Activated T-cell treated with anti-CD3 and anti-CD28 coated beads, Interleukin-2, amount 50 U/mL, for 24 hours (primary cell): ENCODE measurements at regions not wholly inside any gene's neighbourhood (a gene's known extent, or its start where the extent isn't known, plus 50 kb on each side); places are given as distances from the start of the nearest gene placed in this dataset.
A peak's percentile ranks its signal among the peaks of the same experiment; 100 is the strongest.
"Not testable (repeated sequence)": the region's sequence is repeated elsewhere in the genome, so short reads cannot be mapped to it uniquely, and the experiment has no call there.

ENCODE experiments used
- DNase-seq: peaks from one replicate; pipeline ENCODE4 v3.0.0-alpha.2; 2020
- H3K27ac Mint-ChIP-seq: 2 replicates; pipeline ENCODE4 v1.8.0; 2020; ENCODE audit warnings: mild to moderate bottlenecking, mixed read lengths
- H3K27me3 Mint-ChIP-seq: 2 replicates; pipeline ENCODE4 v1.8.0; 2020; ENCODE audit warnings: mixed read lengths
- H3K36me3 Mint-ChIP-seq: 2 replicates; pipeline ENCODE4 v1.8.0; 2020; ENCODE audit warnings: low read depth, mixed read lengths
- H3K4me1 Mint-ChIP-seq: 2 replicates; pipeline ENCODE4 v1.8.0; 2020; ENCODE audit warnings: low read depth, mixed read lengths
- H3K4me3 Mint-ChIP-seq: 2 replicates; pipeline ENCODE4 v1.8.0; 2020; ENCODE audit warnings: mild to moderate bottlenecking, moderate library complexity, mixed read lengths
- H3K9me3 Mint-ChIP-seq: 2 replicates; pipeline ENCODE4 v1.8.0; 2020; ENCODE audit warnings: mixed read lengths

DNA sequence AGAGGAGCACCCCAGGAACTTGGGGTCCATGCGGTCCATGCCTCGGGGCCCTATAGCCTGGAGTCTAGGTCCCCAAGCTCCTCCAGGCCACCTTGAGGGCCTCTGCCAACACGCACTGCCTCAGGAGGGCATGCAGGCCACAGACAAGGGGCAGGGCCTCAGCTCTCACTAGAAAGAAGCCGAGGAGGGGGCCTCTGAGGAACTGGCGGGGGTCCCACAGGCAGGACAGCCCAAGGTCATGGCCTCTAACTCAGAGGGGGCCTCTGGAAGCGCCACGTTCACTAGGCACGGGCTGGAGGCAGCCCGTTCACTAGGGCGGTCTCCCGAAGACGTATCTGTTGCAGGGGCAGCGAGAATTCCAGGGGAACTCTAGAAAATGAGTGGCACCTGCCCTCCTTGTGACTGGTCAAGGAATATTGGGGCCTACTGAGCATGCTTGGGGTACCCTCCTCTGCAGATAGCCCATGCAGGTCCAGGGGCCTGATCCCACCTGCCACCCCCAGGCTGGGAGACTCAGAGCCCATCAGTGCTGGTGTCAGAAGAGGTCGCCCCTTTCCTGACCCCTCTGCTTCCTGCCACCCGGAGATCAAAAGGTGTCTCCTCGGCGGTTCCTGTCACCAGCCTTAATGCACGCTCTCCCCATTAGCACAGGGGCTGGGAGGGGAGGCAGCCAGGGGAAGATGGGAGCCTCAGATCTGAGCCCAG is 86.7 kb upstream of the RET start:
- DNase-seq: peak; percentile 26
- Mint-ChIP-seq H3K4me1 (peaks cover 9% of the 10 kb centered on the region), H3K36me3 (no peaks in the 10 kb centered on the region), H3K4me3 (no peak overlapping the region), H3K27me3 (no peaks in the 10 kb centered on the region), H3K27ac (no peak overlapping the region), H3K9me3 (no peaks in the 10 kb centered on the region)

DNA sequence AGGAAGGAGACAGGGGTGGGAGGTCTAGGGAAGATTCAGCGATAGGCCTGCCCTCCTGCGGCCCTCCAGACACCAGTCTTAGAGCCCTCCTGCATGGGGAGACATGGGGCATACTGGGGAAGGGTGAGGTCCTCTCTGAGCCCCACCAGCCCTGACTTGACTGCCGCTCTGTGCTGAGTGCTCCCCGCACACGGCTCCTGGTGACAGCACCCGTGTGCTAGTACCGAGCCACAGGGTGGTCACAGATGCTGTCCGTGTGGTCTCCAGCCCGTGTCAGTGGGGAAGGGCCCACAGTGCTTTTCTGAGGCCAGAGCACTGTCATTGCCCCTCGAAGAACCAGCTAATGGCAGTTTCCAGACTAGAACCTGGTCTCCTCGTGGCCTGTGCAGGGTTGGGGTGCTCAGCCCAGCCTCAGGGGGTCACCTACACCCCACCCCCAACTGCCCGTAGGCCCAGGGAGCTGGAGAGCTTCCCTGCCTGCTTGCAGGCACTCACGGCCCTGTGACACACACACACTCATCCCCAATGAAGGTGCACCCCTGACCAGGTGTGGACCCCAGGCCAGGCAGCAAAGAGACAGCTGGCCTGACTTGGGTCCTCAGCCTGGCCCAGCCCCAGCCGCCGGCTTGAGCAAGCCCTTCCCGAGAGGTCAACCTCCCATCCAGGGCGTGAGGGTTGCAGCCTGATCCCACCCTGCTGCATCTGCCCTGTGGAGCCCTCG is 86.0 kb upstream of the RET start:
- Mint-ChIP-seq H3K36me3 (no peaks in the 10 kb centered on the region), H3K27me3 (no peaks in the 10 kb centered on the region), H3K27ac (no peak overlapping the region), H3K4me1 (peaks cover 9% of the 10 kb centered on the region), H3K9me3 (no peaks in the 10 kb centered on the region), H3K4me3 (no peak overlapping the region)
- DNase-seq: peak; percentile 20

DNA sequence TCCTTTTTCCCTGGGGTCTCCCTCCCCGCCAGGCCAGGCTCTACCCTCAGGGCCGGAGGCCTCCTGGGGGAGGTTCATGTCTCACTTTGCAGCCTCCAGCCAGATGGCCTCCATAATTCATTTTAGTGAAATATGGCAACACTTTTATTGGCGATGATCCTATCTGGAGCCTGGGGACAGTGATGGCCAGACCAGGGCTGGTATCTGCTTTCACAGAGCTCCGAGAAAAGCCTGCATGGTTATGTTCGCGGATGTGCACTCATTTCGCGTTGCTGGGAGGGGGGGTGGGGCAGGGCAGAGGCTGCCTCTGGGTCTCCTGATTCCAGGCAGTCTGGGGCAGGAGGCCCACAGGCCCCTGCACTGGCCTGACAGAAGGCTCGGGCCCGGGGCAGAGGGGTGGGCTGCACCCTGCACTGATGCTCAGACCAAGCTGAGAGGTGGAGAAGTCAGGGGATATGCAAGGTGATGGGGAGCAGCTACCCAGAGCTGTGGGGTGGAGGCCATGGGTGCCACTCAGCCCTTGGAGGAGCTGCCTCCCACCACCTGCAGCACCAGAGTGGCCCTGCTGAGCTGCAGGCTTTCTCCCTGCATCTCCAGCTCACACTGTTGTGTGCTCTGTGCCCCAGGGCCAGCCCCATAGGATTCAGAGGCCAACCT is 85.3 kb upstream of the RET start:
- no peaks in the 10 kb centered on the region for H3K36me3 Mint-ChIP-seq
- H3K4me1 Mint-ChIP-seq: peaks cover 9% of the 10 kb centered on the region

DNA sequence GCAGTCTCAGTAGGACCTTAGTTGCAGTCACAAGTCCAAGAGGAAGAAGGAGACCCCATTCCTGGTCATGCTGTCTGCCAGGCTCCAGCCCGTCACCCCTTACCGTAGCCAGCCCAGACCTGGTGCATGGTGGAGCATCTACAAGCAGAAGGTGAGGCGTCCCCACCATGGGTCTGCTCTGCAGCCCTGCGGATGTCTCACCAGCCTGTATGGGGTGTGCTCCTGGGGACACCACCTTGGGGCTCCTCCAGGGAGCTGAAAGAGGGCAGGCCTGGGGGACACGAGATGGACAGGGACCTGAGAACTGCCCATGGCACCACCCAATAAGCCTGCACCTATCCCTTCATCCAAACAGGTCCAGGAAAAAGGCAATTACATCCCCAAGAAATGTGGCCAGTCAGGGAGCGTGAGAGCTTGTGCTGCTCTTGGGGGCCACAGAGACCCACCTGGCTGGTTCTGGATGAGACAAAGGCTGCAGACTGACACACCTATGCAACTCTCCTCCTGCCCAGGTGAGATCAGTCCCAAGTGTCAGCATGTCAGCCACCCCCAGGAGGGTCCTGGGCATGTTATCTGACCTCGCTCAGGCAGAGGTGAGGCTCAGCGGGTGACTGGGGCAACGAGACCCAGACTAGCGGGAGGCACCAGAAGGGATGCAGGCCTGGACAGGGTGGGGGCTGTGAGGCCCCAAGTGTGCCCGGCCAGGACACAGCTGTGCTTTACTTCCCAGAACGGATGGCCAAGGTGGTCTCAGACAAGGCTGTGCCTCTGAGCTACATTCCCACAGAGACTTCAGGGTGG is 84.5 kb upstream of the RET start:
- Mint-ChIP-seq H3K4me3 (no peak overlapping the region), H3K27me3 (no peaks in the 10 kb centered on the region), H3K9me3 (no peaks in the 10 kb centered on the region), H3K27ac (no peak overlapping the region), H3K4me1 (peaks cover 9% of the 10 kb centered on the region), H3K36me3 (no peaks in the 10 kb centered on the region)
- DNase-seq: peak; percentile 17

More for the DNA sequence above, 85.3 kb upstream of the RET start:
- Mint-ChIP-seq H3K27me3 (no peaks in the 10 kb centered on the region), H3K9me3 (no peaks in the 10 kb centered on the region), H3K27ac (no peak overlapping the region), H3K4me3 (no peak overlapping the region)
- DNase-seq: peak; percentile 12

DNA sequence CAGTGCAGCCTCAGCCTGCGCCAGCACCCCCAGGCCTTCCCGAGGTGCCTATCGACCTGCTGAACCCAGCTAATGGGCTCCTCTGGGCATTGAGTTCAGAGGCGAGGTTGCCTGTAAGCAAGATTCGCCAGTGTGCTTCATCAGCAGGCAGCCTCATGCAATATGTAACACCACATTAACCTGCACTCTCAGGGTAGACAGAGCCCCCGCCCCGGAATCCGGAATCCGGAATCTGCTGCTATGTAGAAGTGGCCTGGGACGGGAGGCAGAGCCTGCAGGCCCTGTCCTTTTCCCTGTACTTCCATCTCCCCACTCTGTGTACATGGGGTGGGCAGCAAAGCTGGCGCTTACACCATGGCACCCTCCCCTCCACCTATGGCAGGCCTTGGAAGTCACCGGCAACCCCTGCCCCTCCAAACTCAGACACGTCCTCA is 83.9 kb upstream of the RET start:
- peaks cover 9% of the 10 kb centered on the region for H3K4me1 Mint-ChIP-seq
- no peaks in the 10 kb centered on the region for H3K36me3 Mint-ChIP-seq
- H3K4me3 Mint-ChIP-seq: no peak overlapping the region
- H3K27ac Mint-ChIP-seq: no peak overlapping the region
- no peaks in the 10 kb centered on the region for H3K9me3 Mint-ChIP-seq
- H3K27me3 Mint-ChIP-seq: no peaks in the 10 kb centered on the region
- no peak for DNase-seq

DNA sequence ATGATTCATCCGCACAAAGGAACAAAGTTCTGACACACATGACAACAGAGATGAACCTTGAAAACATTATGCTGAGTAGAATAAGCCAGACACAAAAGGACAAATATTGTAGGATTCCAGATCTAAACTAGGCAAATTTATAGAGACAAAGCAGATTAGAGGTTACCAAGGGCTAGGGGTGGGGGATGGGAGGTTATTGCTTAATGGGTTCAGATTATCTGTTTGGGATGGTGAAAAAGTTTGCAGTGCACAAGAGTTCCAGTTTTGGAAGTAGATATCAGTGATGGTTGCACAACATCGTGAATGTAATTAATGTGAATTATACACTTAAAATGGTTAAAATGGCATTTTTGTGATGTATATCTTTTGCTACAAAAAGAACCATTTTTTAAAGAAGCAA is 82.0 kb upstream of the RET start:
- H3K9me3 Mint-ChIP-seq, H3K4me3 Mint-ChIP-seq, H3K4me1 Mint-ChIP-seq, H3K36me3 Mint-ChIP-seq, H3K27me3 Mint-ChIP-seq, DNase-seq, H3K27ac Mint-ChIP-seq: not testable (repeated sequence)

DNA sequence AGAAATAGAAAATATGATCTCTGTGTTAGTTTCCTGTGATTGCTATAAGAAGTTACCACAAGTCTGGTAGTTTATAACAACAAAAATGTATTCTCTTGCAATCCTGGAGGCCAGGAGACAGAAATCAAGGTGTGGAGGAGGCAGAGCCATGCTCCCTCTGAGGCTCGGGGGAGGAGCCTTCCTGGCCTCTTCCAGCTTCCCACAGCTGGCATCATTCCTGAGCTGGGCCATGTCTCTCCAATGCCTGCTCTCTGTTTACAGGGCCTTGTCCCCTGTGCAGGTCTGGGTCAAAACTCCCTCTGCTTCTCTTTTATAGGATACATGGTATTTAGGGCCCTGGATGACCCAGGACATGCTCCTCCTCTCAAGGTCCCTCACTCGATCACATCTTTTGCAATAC is 81.3 kb upstream of the RET start:
- Mint-ChIP-seq H3K27me3 (no peaks in the 10 kb centered on the region), H3K36me3 (no peaks in the 10 kb centered on the region), H3K9me3 (no peaks in the 10 kb centered on the region), H3K4me1 (peaks cover under 1% of the 10 kb centered on the region), H3K27ac (no peak overlapping the region), H3K4me3 (no peak overlapping the region)
- DNase-seq: no peak

DNA sequence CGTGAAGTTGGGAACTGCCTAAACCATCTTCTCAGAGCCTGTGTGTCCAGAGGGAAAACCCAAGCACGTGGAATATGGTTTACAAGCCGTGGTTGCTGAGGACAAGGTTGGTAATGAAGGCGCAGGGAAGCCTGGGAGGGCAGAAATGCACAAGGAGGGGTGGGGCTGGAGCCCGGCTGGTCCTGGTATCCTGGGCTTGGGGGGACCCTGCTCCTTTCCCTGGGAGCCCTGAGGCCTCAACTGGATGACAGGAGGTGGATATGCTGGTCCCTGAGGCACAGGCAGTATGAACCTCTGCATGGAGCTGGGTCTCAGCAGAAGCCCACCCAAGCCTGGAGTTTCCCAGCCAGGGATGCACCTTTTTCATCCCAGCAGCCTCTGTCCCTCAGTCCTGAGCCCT is 80.3 kb upstream of the RET start:
- Mint-ChIP-seq H3K27ac (no peak overlapping the region), H3K4me3 (no peak overlapping the region), H3K36me3 (no peaks in the 10 kb centered on the region), H3K9me3 (no peaks in the 10 kb centered on the region), H3K4me1 (no peaks in the 10 kb centered on the region), H3K27me3 (no peaks in the 10 kb centered on the region)
- no peak for DNase-seq

DNA sequence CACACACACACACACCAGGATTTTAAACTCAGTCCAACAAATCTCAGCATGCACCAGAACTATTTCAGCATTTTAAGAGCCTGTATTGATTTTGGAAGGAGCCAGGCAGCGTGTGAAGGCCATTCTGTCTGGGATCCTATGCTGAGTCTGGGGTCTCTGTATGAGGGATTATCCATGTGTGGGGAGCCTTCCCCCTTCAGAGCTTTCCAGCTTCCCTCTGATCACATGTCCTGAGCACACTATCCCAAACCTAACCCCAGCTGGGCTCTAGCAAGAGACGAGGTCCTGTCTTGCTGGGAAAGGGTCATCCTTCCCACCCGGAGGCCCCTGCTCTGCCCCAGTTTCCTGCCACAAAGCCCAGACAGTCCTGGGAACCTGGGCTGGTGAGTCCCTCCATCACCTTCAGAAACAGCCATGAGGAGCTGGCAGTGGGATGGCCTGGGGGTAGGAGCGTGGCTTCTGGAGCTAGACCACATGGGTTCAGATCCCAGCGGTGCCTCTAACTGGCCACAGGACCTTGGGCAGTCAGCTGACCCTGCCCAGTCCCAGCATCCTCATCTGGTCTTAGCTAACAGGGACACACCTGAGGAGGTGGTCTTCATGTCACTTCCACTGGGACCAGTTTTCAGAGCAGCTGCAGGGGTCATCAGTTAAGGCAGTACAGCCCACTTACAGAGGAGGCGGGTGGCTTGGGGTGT is 79.6 kb upstream of the RET start:
- Mint-ChIP-seq H3K9me3 (no peaks in the 10 kb centered on the region), H3K4me3 (no peak overlapping the region), H3K36me3 (no peaks in the 10 kb centered on the region), H3K27me3 (no peaks in the 10 kb centered on the region), H3K27ac (no peak overlapping the region), H3K4me1 (no peaks in the 10 kb centered on the region)
- no peak for DNase-seq

DNA sequence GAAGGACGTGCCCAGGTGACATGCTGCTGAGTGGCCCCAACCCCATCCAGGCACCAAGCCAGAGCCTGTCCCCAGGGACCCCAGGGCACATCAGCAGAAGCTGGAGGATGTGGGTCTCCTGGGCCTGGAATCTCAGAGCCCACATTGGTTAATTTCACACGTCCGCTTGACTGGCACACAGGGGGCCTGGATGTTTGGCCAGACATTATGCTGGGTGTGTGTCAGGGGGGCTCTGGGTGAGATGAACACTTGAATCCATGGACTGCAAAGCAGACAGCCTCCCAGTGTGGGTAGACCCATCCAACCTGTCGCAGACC is 79.1 kb upstream of the RET start:
- H3K4me1 Mint-ChIP-seq: no peaks in the 10 kb centered on the region
- no peak for DNase-seq
- H3K36me3 Mint-ChIP-seq: no peaks in the 10 kb centered on the region
- H3K27ac Mint-ChIP-seq: no peak overlapping the region
- no peaks in the 10 kb centered on the region for H3K9me3 Mint-ChIP-seq
- H3K4me3 Mint-ChIP-seq: no peak overlapping the region
- H3K27me3 Mint-ChIP-seq: no peaks in the 10 kb centered on the region

DNA sequence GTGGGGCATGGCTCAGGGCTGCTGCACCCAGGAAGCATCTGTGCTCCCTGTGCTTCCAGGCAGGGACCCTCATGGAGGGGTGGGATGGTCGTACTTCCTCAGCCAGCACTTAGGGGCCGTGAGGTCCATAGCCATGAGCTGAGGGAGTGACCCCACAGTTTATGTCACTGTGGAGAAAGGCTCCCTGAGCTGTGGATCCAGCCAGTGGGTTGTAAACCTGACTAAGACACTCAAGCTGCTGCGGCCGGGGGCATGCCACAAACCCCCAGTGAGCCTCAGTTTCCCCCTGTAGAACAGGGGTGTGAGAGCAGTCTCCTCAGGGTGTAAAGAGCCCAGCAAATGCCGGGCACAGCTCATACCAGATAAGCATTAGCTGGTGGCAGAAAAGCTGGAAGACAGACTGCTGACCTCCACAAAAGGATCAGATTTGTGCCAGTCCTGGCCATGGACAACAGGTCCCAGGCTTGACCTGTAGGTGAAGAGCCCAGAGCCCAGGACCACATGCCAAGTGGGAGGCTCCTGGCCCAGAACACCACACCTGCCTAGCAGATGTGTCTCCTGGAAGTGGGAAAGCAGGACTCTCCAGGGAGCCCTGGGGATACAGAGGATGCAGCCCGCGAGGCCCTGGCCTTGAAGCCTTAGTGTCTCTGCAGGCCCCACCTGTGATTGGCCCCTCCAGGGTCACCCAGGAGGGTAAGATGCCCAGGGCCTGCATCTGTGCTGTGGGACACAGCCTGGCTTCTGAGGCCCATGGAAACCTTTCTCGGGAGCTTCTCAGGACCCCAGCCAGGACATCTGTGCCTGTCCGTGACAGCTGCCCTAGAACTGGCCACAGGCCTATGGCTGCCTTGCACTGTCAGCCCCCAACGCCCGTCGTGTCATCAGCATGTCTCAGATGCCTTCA is 78.1 kb upstream of the RET start:
- H3K4me1 Mint-ChIP-seq: no peaks in the 10 kb centered on the region
- peak; percentile 20 for DNase-seq

DNA sequence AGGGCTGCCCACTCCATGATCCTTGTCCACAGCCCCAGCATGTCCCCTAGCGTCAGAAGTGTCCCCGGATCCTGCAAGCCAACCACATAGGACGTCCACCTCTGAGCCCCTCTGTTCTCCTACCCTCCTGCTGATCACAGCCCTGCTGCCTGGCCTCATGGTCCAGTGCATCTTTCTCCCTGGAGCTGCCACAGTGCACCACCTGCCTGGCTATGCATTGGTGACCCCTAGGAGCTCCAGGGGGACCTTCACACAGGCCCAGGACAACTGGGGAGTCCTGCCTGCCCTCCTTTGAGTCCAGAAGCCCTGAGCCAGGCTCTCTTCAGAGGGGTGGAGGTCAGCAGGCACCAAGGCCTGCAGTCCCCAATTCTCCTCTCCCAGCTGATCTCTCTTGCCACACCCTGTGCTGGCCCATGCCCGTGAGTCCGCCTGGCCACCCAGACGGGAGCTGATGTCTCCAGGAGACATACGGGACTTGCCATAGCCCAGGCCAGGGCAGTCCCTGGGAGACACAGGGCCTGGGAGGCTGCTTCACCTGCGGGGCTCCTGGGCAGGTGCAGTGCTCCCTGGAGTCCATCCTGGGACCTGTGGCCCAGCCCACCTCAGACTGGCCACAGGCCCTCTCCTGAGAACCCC is 77.4 kb upstream of the RET start:
- H3K27ac Mint-ChIP-seq: no peak overlapping the region
- no peaks in the 10 kb centered on the region for H3K4me1 Mint-ChIP-seq
- no peaks in the 10 kb centered on the region for H3K9me3 Mint-ChIP-seq
- peak; percentile 19 for DNase-seq
- no peaks in the 10 kb centered on the region for H3K27me3 Mint-ChIP-seq
- no peak overlapping the region for H3K4me3 Mint-ChIP-seq
- H3K36me3 Mint-ChIP-seq: no peaks in the 10 kb centered on the region

More for the DNA sequence above, 78.1 kb upstream of the RET start:
- Mint-ChIP-seq H3K27ac (no peak overlapping the region), H3K36me3 (no peaks in the 10 kb centered on the region), H3K4me3 (no peak overlapping the region), H3K9me3 (no peaks in the 10 kb centered on the region), H3K27me3 (no peaks in the 10 kb centered on the region)

DNA sequence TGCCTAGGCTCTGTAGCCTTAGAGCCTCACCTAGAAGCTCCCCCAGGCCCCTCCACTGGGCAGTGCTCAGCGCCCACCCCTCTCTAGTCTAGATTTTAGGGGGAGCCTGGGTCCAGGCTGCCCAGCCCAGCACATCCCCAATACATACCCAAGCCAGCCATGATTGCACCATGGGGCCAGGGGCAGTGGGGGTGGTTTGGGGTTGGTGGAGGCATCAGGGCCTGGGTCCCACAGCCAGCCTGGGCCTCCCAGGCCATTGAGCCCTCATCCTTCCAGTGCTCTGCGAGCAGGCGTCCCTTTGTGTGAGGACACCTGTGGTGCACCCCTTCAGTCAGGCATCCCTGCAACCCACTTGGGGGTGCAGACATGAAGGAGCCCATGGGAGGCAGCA is 76.9 kb upstream of the RET start:
- no peak overlapping the region for H3K4me3 Mint-ChIP-seq

More for the DNA sequence above, 76.9 kb upstream of the RET start:
- no peak for DNase-seq
- Mint-ChIP-seq H3K4me1 (no peaks in the 10 kb centered on the region), H3K27me3 (no peaks in the 10 kb centered on the region), H3K9me3 (no peaks in the 10 kb centered on the region), H3K27ac (no peak overlapping the region), H3K36me3 (no peaks in the 10 kb centered on the region)
